ENCODE measurements at regions not wholly inside any gene's neighbourhood (a gene's known extent, or its start where the extent isn't known, plus 50 kb on each side); places are given as distances from the start of the nearest gene placed in this dataset.

DNA sequence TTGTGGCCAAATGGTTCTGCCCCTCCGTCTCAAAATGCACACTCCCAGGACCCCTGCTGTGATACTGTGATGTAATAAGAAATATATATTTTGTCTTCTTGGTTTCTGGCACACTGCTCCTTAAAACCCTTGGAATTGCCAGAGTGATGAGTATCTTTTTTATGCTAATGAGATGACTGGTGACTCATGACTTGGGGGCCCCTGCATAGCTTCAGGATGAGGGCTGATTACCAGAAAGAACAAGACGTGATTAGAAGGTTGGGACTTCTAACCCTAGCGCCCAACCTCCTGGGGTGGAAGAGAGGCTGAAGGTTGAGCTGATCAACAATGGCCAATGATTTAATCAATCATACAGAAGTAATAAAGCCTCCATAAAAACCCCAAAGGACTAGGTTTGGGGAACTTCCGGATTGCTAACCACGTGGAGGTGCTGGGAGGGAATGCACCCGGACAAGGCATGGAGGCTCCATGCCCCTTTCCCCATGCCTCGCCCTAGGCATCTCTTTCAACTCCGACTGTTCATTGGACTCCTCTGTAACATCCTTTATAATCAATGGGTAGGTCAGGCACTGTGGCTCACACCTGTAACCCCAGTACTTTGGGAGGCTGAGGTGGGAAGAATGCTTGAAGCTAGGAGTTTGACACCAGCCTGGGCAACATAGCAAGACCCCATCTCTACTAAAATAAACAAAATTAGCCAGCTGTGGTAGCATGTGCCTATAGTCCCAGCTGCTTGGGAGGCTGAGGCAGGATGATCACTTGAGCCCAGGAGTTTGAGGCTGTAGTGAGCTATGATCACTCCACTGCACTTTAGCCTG is 89.1 kb downstream of the HS1BP3 start:
- DNase-seq, result no peak

GRCh38 chr2:20562540-20563225 is 88.2 kb downstream of the HS1BP3 start:
- no peak for DNase-seq

DNA sequence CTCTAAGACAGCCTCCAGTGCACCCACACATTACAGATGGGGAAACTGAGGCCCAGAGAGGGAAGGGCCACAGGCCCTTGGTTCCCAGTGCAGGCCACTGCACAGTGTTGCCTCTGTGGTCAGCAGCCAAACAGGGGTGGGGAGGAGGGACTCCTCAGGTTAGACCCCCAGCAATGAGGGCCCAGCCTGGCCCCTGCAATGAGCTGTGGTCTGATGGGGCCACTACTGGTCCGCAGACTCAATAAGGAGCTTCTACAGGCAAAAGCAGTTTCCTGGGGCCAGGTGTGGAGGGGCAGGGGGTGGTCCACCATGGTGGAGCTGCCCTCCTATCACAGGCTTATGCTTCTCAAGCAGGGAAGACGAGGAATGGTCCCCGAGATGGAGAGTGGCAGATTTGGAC is 87.6 kb downstream of the HS1BP3 start:
- DNase-seq, result no peak

- DNase-seq, result no peak
Measured at GRCh38 chr2:20563833-20564232, 87.1 kb downstream of the HS1BP3 start.

DNA sequence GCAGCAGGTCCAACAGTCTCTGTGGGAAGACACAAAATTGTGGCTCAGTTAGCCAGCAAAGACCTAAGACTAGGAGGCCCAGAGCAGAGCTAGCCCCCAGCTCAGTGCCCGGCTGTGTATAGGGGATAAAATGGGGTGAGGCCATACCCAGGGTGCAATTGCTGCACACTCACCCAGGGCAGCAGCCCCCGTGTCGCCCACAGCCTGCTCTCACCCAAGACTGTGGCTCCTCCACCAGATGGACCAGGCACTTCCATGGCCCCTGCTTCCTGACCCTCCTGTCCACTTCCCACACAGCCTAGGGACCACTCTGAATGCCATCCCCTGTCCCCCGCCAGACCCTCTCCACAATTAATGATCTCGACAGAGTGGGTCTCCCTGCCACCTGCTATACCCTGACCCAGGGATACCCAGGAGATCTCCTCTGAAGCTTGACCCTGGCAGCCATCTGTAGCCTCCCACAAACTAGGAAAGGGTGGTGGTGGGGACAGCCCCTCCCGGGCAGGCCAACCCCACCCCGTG is 85.7 kb downstream of the HS1BP3 start:
- DNase-seq, result no peak

DNA sequence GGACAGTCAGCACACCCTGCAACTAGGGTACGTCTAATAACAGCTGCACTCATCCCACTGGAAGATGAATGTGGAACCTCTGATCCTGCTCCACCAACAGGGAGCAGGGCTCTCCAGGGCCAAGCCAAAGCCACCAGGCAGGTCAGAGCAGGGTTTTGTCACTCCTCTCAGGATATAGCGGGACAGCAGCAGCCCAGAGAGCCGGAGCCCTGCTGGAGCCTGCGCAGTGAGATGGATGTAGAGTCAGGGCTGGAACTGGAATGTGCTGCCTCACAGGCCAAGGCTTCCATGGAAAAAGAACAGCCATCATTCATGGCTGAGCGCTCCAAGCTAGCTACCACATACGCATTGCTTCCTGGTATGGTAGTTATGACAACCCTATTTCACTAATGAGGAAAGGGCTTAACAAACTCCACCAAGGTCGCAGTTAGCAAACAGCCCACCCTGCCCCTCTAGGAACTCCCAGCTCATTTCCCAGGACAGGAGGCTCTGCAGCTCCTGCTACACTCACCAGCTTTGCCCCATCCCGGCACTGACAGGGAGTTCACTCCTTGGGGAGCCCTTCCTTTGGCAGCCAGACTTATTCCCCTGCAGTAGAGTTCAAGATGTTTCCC is 85.2 kb downstream of the HS1BP3 start:
- no peak for DNase-seq

- DNase-seq, result no peak
Measured at GRCh38 chr2:20566331-20566730, 84.6 kb downstream of the HS1BP3 start.

GRCh38 chr2:20567159-20567925 is 83.6 kb downstream of the HS1BP3 start:
- DNase-seq, result no peak
